ENCODE measurements at regions not wholly inside any gene's neighbourhood (a gene's known extent, or its start where the extent isn't known, plus 50 kb on each side); places are given as distances from the start of the nearest gene placed in this dataset.
"Not testable (repeated sequence)": the region's sequence is repeated elsewhere in the genome, so short reads cannot be mapped to it uniquely, and the experiment has no call there.

DNA sequence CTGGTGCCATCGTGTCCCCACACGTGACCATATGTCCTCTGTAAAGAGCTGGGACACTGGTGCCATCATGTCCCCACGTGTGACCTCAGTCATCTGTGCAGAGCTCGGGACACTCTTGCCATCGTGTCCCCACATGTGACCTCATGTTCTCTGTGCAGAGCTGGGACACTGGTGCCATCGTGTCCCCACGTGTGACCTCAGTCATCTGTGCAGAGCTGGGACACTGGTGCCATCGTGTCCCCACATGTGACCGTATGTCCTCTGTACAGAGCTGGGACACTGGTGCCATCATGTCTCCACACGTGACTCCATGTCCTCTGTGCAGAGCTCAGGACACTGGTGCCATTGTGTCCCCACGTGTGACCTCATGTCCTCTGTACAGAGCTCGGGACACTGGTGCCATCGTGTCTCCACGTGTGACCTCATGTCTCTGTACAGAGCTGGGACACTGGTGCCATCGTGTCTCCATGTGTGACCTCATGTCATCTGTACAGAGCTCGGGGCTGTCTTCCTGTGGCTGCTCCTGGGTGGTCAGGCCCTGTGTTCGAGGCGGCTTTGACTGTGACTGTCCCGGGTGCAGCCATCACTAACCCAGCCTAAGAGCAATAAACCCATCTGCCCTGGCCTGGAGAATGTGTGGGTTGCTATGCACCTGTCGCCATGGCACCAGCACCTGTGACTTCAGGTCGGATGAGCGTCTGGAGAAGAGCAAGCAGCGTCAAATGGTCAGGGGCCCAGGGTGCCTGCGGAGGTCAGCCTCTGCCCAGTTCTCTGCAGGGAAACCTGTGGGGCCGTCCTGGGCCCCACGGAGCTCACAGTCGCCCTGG is 334.4 kb downstream of the ADGRD1 start:
- no peak for DNase-seq (ENCODE audit: low read depth, low spot score)
- dilution Hi-C loops (cut with MboI; ENCODE audit: extremely low pct_ligation_motif_present, low sequenced_read_pairs): no loop called here
- Histone ChIP-seq H3K27ac (ENCODE audit: control insufficient read depth, insufficient read depth, low read length) (no peak overlapping the region), H3K36me3 (ENCODE audit: control insufficient read depth in 2 of 2, extremely low read depth in 1 of 2, insufficient read depth in 2 of 2, low read length in 2 of 2) (no peaks in the 10 kb centered on the region), H3K4me3 (ENCODE audit: control insufficient read depth in 2 of 3, extremely low read depth in 1 of 3, insufficient read depth in 2 of 3, low read depth in 1 of 3, low read length in 3 of 3) (no peak overlapping the region), H3K9me3 (ENCODE audit: control insufficient read depth, low read depth, low read length) (peaks cover 13% of the 10 kb centered on the region), H3K9me1 (ENCODE audit: control insufficient read depth, extremely low read depth, insufficient read depth, low read length) (no peaks in the 10 kb centered on the region), H3K4me2 (ENCODE audit: control insufficient read depth, extremely low read depth, insufficient read depth, low read depth, low read length) (no peak overlapping the region), H3K9ac (ENCODE audit: control insufficient read depth, extremely low read depth, insufficient read depth, low read length) (no peak overlapping the region), H3K79me2 (ENCODE audit: control insufficient read depth, insufficient read depth, low read length) (no peaks in the 10 kb centered on the region), H3K27me3 (ENCODE audit: control insufficient read depth, extremely low read depth, insufficient read depth, low read length) (no peaks in the 10 kb centered on the region), H2AFZ (ENCODE audit: control insufficient read depth, low read length) (no peak overlapping the region), H3K4me1 (ENCODE audit: control insufficient read depth, extremely low read depth, insufficient read depth, low read length) (no peaks in the 10 kb centered on the region), H4K20me1 (ENCODE audit: control insufficient read depth, extremely low read depth, insufficient read depth, low read length) (no peaks in the 10 kb centered on the region)
- TF ChIP-seq, protein P1, sequence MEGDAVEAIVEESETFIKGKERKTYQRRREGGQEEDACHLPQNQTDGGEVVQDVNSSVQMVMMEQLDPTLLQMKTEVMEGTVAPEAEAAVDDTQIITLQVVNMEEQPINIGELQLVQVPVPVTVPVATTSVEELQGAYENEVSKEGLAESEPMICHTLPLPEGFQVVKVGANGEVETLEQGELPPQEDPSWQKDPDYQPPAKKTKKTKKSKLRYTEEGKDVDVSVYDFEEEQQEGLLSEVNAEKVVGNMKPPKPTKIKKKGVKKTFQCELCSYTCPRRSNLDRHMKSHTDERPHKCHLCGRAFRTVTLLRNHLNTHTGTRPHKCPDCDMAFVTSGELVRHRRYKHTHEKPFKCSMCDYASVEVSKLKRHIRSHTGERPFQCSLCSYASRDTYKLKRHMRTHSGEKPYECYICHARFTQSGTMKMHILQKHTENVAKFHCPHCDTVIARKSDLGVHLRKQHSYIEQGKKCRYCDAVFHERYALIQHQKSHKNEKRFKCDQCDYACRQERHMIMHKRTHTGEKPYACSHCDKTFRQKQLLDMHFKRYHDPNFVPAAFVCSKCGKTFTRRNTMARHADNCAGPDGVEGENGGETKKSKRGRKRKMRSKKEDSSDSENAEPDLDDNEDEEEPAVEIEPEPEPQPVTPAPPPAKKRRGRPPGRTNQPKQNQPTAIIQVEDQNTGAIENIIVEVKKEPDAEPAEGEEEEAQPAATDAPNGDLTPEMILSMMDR (optimal IDR thresholded peaks at IDR 0.05 in 1 of 3, IDR thresholded peaks at IDR 0.05 in 1 of 3, conservative IDR thresholded peaks at IDR 0.05 in 1 of 3; ENCODE audit: extremely low read depth in 1 of 3, insufficient read depth in 2 of 3, low read length in 3 of 3): no peak
- no peak for TF ChIP-seq EZH2 (IDR thresholded peaks at IDR 0.05; ENCODE audit: low read length)
- no peak for FAIRE-seq

DNA sequence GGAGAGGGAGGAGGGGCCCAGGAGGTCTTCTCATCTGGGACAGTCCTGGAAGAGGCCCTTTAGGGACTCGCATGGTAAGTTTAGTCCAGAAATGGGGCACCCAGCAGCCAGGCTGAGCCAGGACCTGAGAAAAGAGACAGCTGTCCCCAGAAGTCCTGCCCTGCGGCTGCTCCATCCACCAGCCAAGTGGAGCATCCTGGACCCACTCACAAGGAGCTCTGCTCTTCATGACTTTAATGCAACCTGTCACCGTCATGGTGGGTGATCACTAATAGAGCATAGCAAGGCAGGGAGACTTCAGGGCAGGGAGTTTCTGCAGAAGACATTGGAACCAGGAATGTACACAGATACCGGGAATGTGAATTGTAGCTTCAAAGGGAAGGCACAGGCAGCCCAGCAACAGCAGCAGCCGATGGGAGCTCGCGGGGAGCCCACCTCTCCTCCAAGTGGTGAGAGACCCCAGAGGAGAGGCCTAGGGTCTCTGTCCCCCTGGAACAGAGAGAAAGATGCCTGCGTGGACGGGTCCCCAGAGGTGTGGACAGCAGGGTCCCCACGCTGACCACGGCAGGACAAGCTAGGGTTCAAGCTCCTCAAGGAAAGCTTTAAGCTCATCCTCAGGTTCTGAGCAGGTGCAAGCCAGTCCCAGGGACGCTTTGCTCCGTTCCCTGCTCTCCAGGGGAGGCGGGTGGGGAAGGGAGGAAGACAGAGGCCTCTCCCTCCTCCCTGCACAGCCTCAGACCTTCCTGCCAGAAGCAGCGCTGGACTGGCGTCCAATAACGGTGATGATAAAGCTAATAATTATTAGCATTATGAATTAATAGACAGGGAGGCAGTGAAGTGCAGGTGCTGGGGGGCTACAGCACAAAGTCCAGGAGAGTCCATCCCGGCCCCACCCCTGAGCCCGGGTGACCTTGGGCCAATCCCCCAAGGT is 335.3 kb downstream of the ADGRD1 start:
- H3K27me3 ChIP-seq (ENCODE audit: control insufficient read depth, extremely low read depth, insufficient read depth, low read length); H3K4me1 ChIP-seq (ENCODE audit: control insufficient read depth, extremely low read depth, insufficient read depth, low read length); H3K36me3 ChIP-seq (ENCODE audit: control insufficient read depth in 2 of 2, extremely low read depth in 1 of 2, insufficient read depth in 2 of 2, low read length in 2 of 2); H3K4me3 ChIP-seq (ENCODE audit: control insufficient read depth in 2 of 3, extremely low read depth in 1 of 3, insufficient read depth in 2 of 3, low read depth in 1 of 3, low read length in 3 of 3); DNase-seq (ENCODE audit: low read depth, low spot score); H4K20me1 ChIP-seq (ENCODE audit: control insufficient read depth, extremely low read depth, insufficient read depth, low read length); dilution Hi-C loops (cut with MboI; ENCODE audit: extremely low pct_ligation_motif_present, low sequenced_read_pairs); H2AFZ ChIP-seq (ENCODE audit: control insufficient read depth, low read length); H3K27ac ChIP-seq (ENCODE audit: control insufficient read depth, insufficient read depth, low read length); H3K9me1 ChIP-seq (ENCODE audit: control insufficient read depth, extremely low read depth, insufficient read depth, low read length); H3K9ac ChIP-seq (ENCODE audit: control insufficient read depth, extremely low read depth, insufficient read depth, low read length); H3K4me2 ChIP-seq (ENCODE audit: control insufficient read depth, extremely low read depth, insufficient read depth, low read depth, low read length); H3K79me2 ChIP-seq (ENCODE audit: control insufficient read depth, insufficient read depth, low read length); FAIRE-seq: not testable (repeated sequence)
- H3K9me3 ChIP-seq (ENCODE audit: control insufficient read depth, low read depth, low read length): peaks cover 13% of the 10 kb centered on the region

DNA sequence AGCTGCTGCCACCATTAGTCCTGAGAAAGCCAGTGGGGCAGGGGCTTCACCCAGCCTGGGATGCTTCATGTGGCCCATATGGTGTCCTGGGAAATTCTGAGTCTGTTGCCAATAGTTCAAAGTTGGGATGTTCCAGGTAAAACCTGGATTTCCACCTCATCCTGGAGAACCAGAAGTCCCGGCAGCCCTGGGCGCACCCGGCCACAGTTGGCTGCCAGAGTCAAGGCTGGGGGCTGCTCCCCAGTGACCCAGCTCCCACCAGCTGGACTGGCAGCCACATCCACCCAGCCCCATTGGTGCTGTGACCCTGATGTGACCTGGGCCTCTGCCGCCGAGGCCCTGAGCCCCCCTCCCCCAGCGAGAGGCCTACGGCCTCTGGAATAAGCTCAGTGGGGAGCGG is 336.1 kb downstream of the ADGRD1 start:
- H3K9me1 ChIP-seq (ENCODE audit: control insufficient read depth, extremely low read depth, insufficient read depth, low read length); H3K27me3 ChIP-seq (ENCODE audit: control insufficient read depth, extremely low read depth, insufficient read depth, low read length); dilution Hi-C loops (cut with MboI; ENCODE audit: extremely low pct_ligation_motif_present, low sequenced_read_pairs); DNase-seq (ENCODE audit: low read depth, low spot score); H3K79me2 ChIP-seq (ENCODE audit: control insufficient read depth, insufficient read depth, low read length); H3K27ac ChIP-seq (ENCODE audit: control insufficient read depth, insufficient read depth, low read length); H3K9ac ChIP-seq (ENCODE audit: control insufficient read depth, extremely low read depth, insufficient read depth, low read length); H3K4me3 ChIP-seq (ENCODE audit: control insufficient read depth in 2 of 3, extremely low read depth in 1 of 3, insufficient read depth in 2 of 3, low read depth in 1 of 3, low read length in 3 of 3); FAIRE-seq; H2AFZ ChIP-seq (ENCODE audit: control insufficient read depth, low read length); H3K36me3 ChIP-seq (ENCODE audit: control insufficient read depth in 2 of 2, extremely low read depth in 1 of 2, insufficient read depth in 2 of 2, low read length in 2 of 2); H3K4me1 ChIP-seq (ENCODE audit: control insufficient read depth, extremely low read depth, insufficient read depth, low read length); H4K20me1 ChIP-seq (ENCODE audit: control insufficient read depth, extremely low read depth, insufficient read depth, low read length); H3K4me2 ChIP-seq (ENCODE audit: control insufficient read depth, extremely low read depth, insufficient read depth, low read depth, low read length): not testable (repeated sequence)
- H3K9me3 ChIP-seq (ENCODE audit: control insufficient read depth, low read depth, low read length): peaks cover 13% of the 10 kb centered on the region

Data from keratinocyte (primary cell).